GM10248 (cell line): ENCODE measurements at regions not wholly inside any gene's neighbourhood (a gene's known extent, or its start where the extent isn't known, plus 50 kb on each side); places are given as distances from the start of the nearest gene placed in this dataset.

Experiments used
- CTCF ChIA-PET: fragments of 300-600 bp; sonication (Branson Sonifier 250); formaldehyde crosslinking; extraction: SDS; loops from one replicate; lab custom pipeline; 2021; ENCODE audit warnings: antibody characterized with exemption; lab: Yijun Ruan, JAX
- POLR2A ChIA-PET: fragments of 350-650 bp; sonication (Branson Sonifier 250); formaldehyde crosslinking; extraction: SDS; loops from one replicate; lab custom pipeline; 2020; ENCODE audit warnings: antibody characterized with exemption; lab: Yijun Ruan, JAX
- DNase-seq: peaks from one replicate; pipeline ENCODE4 v3.0.0; 2012; ENCODE audit errors: extremely low spot score
- CTCF ChIP-seq: IDR thresholded peaks from 2 replicates; pipeline ENCODE4 v1.5.1; 2012; ENCODE audit warnings: mild to moderate bottlenecking, low read depth; ENCODE audit errors: extremely low read depth, missing control alignments, control extremely low read depth

GRCh38 chr3:86168512-86168911 is 822.4 kb downstream of the VGLL3 start:
- POLR2A ChIA-PET, result no interaction called here
- CTCF ChIA-PET, result interaction anchor here (2.1 kb wide), 1 partner anchor 26 kb away, joined by 5 read pairs; no protein-coding TSS in a partner anchor
- no peak for DNase-seq
- no peak for TF ChIP-seq CTCF

- ChIA-PET CTCF (interaction anchor here (1.3 kb wide), 1 partner anchor 9 kb away, joined by 3 read pairs; no protein-coding TSS in a partner anchor), POLR2A (no interaction called here)
- TF ChIP-seq CTCF, result no peak
- DNase-seq, result no peak
These were observed 828.4 kb downstream of the VGLL3 start for GRCh38 chr3:86162521-86162920.

- ChIA-PET CTCF (no interaction called here), POLR2A (no interaction called here)
- no peak for TF ChIP-seq CTCF
- no peak for DNase-seq
These were observed 829.5 kb downstream of the VGLL3 start for GRCh38 chr3:86161493-86161892.

GRCh38 chr3:86152620-86153019 is 838.3 kb downstream of the VGLL3 start:
- ChIA-PET CTCF (interaction anchor here (1.1 kb wide), 1 partner anchor 287 kb away, joined by 3 read pairs; no protein-coding TSS in a partner anchor), POLR2A (no interaction called here)
- no peak for TF ChIP-seq CTCF
- DNase-seq, result no peak

- no peak for DNase-seq
- CTCF ChIA-PET, result interaction anchor here (1.3 kb wide), 1 partner anchor 9 kb away, joined by 3 read pairs; no protein-coding TSS in a partner anchor
- POLR2A ChIA-PET, result no interaction called here
- no peak for TF ChIP-seq CTCF
These were observed 841.9 kb downstream of the VGLL3 start for GRCh38 chr3:86149054-86149453.

GRCh38 chr3:86147119-86147518 is 843.8 kb downstream of the VGLL3 start:
- TF ChIP-seq CTCF, result no peak
- POLR2A ChIA-PET, result no interaction called here
- no peak for DNase-seq
- CTCF ChIA-PET, result no interaction called here
